GM18511 (cell line): ENCODE measurements at regions not wholly inside any gene's neighbourhood (a gene's known extent, or its start where the extent isn't known, plus 50 kb on each side); places are given as distances from the start of the nearest gene placed in this dataset.
"Not testable (repeated sequence)": the region's sequence is repeated elsewhere in the genome, so short reads cannot be mapped to it uniquely, and the experiment has no call there.

Source experiments
- ATAC-seq: cut with Tn5 transposase; IDR thresholded peaks from one replicate; pipeline ENCODE4 v1.9.1; 2021; ENCODE audit warnings: mild to moderate bottlenecking, moderate library complexity; ENCODE audit not compliant: unreplicated experiment

- ATAC-seq: not testable (repeated sequence)
Observed at GRCh38 chr20:40889266-40889665, 139.4 kb upstream of the TOP1 start.

GRCh38 chr20:40890181-40890580 lies 138.4 kb upstream of the TOP1 start:
- no peak for ATAC-seq

- ATAC-seq: no peak
Observed at GRCh38 chr20:40890635-40891034, 138.0 kb upstream of the TOP1 start.

- no peak for ATAC-seq
Observed at GRCh38 chr20:40891351-40891750, 137.3 kb upstream of the TOP1 start.

GRCh38 chr20:40892642-40893041 lies 136.0 kb upstream of the TOP1 start:
- no peak for ATAC-seq

- ATAC-seq: no peak
Observed at GRCh38 chr20:40893610-40894236, 134.9 kb upstream of the TOP1 start.

GRCh38 chr20:40894237-40894630 lies 134.4 kb upstream of the TOP1 start:
- no peak for ATAC-seq

- no peak for ATAC-seq
Observed at GRCh38 chr20:40895182-40895581, 133.4 kb upstream of the TOP1 start.

GRCh38 chr20:40896814-40897700 lies 131.6 kb upstream of the TOP1 start:
- ATAC-seq: no peak

- no peak for ATAC-seq
Observed at GRCh38 chr20:40899344-40899743, 129.3 kb upstream of the TOP1 start.

GRCh38 chr20:40900666-40901215 lies 127.9 kb upstream of the TOP1 start:
- ATAC-seq: no peak

GRCh38 chr20:40902661-40903060 lies 126.0 kb upstream of the TOP1 start:
- no peak for ATAC-seq

- no peak for ATAC-seq
Observed at GRCh38 chr20:40908309-40908708, 120.3 kb upstream of the TOP1 start.

GRCh38 chr20:40909489-40909888 lies 119.1 kb upstream of the TOP1 start:
- not testable (repeated sequence) for ATAC-seq

GRCh38 chr20:40910436-40910835 lies 118.2 kb upstream of the TOP1 start:
- not testable (repeated sequence) for ATAC-seq

- not testable (repeated sequence) for ATAC-seq
Observed at GRCh38 chr20:40911152-40911551, 117.5 kb upstream of the TOP1 start.

GRCh38 chr20:40913224-40914185 lies 115.1 kb upstream of the TOP1 start:
- no peak for ATAC-seq

- no peak for ATAC-seq
Observed at GRCh38 chr20:40915756-40916155, 112.9 kb upstream of the TOP1 start.

GRCh38 chr20:40916276-40916675 lies 112.3 kb upstream of the TOP1 start:
- ATAC-seq: no peak

- no peak for ATAC-seq
Observed at GRCh38 chr20:40920291-40920690, 108.3 kb upstream of the TOP1 start.

- ATAC-seq: no peak
Observed at GRCh38 chr20:40922865-40923264, 105.8 kb upstream of the TOP1 start.
